H9 (cell line): ENCODE measurements at regions not wholly inside any gene's neighbourhood (a gene's known extent, or its start where the extent isn't known, plus 50 kb on each side); places are given as distances from the start of the nearest gene placed in this dataset.
A peak's percentile ranks its signal among the peaks of the same experiment; 100 is the strongest.

Experiments
- DNase-seq: peaks from one replicate; pipeline ENCODE4 v3.0.0-alpha.2; 2017
- H2AFZ ChIP-seq: one replicate; pipeline ENCODE4 v1.6.1; 2013; ENCODE audit warnings: mild to moderate bottlenecking, low read length, control low read depth, moderate library complexity
- H2AK5ac ChIP-seq: 2 replicates; pipeline ENCODE4 v1.6.1; 2013; ENCODE audit warnings: low read length, control low read depth, mixed read lengths; ENCODE audit not compliant: insufficient read length
- H2BK120ac ChIP-seq: one replicate; pipeline ENCODE4 v1.6.1; 2013; ENCODE audit warnings: low read depth, mild to moderate bottlenecking, low read length, control low read depth, inconsistent platforms; ENCODE audit not compliant: poor library complexity, severe bottlenecking
- H2BK12ac ChIP-seq: 2 replicates; pipeline ENCODE4 v1.6.1; 2013; ENCODE audit warnings: low read length, control low read depth, mixed read lengths, low read depth; ENCODE audit not compliant: insufficient read length
- H2BK15ac ChIP-seq: 2 replicates; pipeline ENCODE4 v1.6.1; 2013; ENCODE audit warnings: low read depth, low read length, control low read depth
- H2BK20ac ChIP-seq: one replicate; pipeline ENCODE4 v1.6.1; 2013; ENCODE audit warnings: low read depth, mild to moderate bottlenecking, low read length, control low read depth, inconsistent platforms; ENCODE audit not compliant: poor library complexity, severe bottlenecking
- H2BK5ac ChIP-seq: 2 replicates; pipeline ENCODE4 v1.6.1; 2013; ENCODE audit warnings: low read length, control low read depth, mixed read lengths; ENCODE audit not compliant: insufficient read length
- H3K14ac ChIP-seq: 2 replicates; pipeline ENCODE4 v1.6.1; 2013; ENCODE audit warnings: low read length, control low read depth; ENCODE audit not compliant: insufficient read depth
- H3K18ac ChIP-seq: 2 replicates; pipeline ENCODE4 v1.6.1; 2013; ENCODE audit warnings: low read depth, mild to moderate bottlenecking, mixed read lengths, low read length, control low read depth; ENCODE audit not compliant: insufficient read length
- H3K23ac ChIP-seq: 2 replicates; pipeline ENCODE4 v1.6.1; 2013; ENCODE audit warnings: low read length, control low read depth, mixed read lengths, low read depth; ENCODE audit not compliant: insufficient read length
- H3K23me2 ChIP-seq: 2 replicates; pipeline ENCODE4 v1.6.1; 2013; ENCODE audit warnings: low read depth, mild to moderate bottlenecking, mixed read lengths, low read length, control low read depth; ENCODE audit not compliant: insufficient read length, poor library complexity, severe bottlenecking
- H3K27ac ChIP-seq: 2 replicates; pipeline ENCODE4 v1.5.1; 2013; ENCODE audit warnings: low read length, control low read depth, mixed read lengths, low read depth; ENCODE audit not compliant: insufficient read length
- H3K27me3 ChIP-seq: 2 replicates; pipeline ENCODE4 v1.6.1; 2013; ENCODE audit warnings: low read length, control low read depth, inconsistent platforms; ENCODE audit not compliant: insufficient read depth
- H3K4ac ChIP-seq: 2 replicates; pipeline ENCODE4 v1.6.1; 2013; ENCODE audit warnings: low read depth, mild to moderate bottlenecking, control low read depth, inconsistent platforms, low read length, moderate library complexity
- H3K4me1 ChIP-seq: 2 replicates; pipeline ENCODE4 v1.6.1; 2013; ENCODE audit warnings: low read length, control low read depth, inconsistent platforms; ENCODE audit not compliant: insufficient read depth
- H3K4me2 ChIP-seq: 2 replicates; pipeline ENCODE4 v1.6.1; 2013; ENCODE audit warnings: low read length, control low read depth, mixed read lengths; ENCODE audit not compliant: insufficient read length, insufficient read depth
- H3K56ac ChIP-seq: 2 replicates; pipeline ENCODE4 v1.6.1; 2013; ENCODE audit warnings: low read depth, mild to moderate bottlenecking, mixed read lengths, low read length, control low read depth; ENCODE audit not compliant: insufficient read length
- H3K79me1 ChIP-seq: 2 replicates; pipeline ENCODE4 v1.6.1; 2013; ENCODE audit warnings: low read depth, mild to moderate bottlenecking, moderate library complexity, low read length, control low read depth, inconsistent platforms; ENCODE audit not compliant: insufficient read depth, poor library complexity, severe bottlenecking
- H3K79me2 ChIP-seq: 2 replicates; pipeline ENCODE4 v1.6.1; 2013; ENCODE audit warnings: low read length, control low read depth, inconsistent platforms; ENCODE audit not compliant: insufficient read depth
- H3K9ac ChIP-seq: 2 replicates; pipeline ENCODE4 v1.6.1; 2013; ENCODE audit warnings: low read length, control low read depth, mixed read lengths; ENCODE audit not compliant: insufficient read length; ENCODE audit errors: extremely low read depth
- H3K9me3 ChIP-seq: one replicate; pipeline ENCODE4 v1.6.1; 2013; ENCODE audit warnings: low read depth, low read length, inconsistent platforms; ENCODE audit not compliant: control insufficient read depth
- H3T11ph ChIP-seq: one replicate; pipeline ENCODE4 v1.6.1; 2013; ENCODE audit warnings: mild to moderate bottlenecking, low read length, control low read depth, inconsistent platforms
- H4K20me1 ChIP-seq: one replicate; pipeline ENCODE4 v1.6.1; 2013; ENCODE audit not compliant: control insufficient read depth, insufficient read length, insufficient read depth
- H4K5ac ChIP-seq: 2 replicates; pipeline ENCODE4 v1.6.1; 2013; ENCODE audit warnings: low read depth, mild to moderate bottlenecking, mixed read lengths, low read length, control low read depth; ENCODE audit not compliant: insufficient read length
- H4K8ac ChIP-seq: replicated peaks from 2 replicates; pipeline ENCODE4 v1.6.1; 2013; ENCODE audit warnings: low read length, control low read depth, mixed read lengths, low read depth; ENCODE audit not compliant: insufficient read length
- H4K91ac ChIP-seq: 2 replicates; pipeline ENCODE4 v1.6.1; 2013; ENCODE audit warnings: low read depth, mild to moderate bottlenecking, moderate library complexity, mixed read lengths, low read length, control low read depth; ENCODE audit not compliant: insufficient read length
- H3K27ac Mint-ChIP-seq, 3 experiments: 2 replicates in 2 of 3; 3 replicates in 1 of 3; pipeline ENCODE4 v1.8.0; 2020 to 2021; ENCODE audit warnings: mixed read lengths in 3 of 3, mild to moderate bottlenecking in 1 of 3, moderate library complexity in 1 of 3
- H3K27me3 Mint-ChIP-seq: 2 replicates; pipeline ENCODE4 v1.8.0; 2021; ENCODE audit warnings: low read depth, mild to moderate bottlenecking, moderate library complexity, mixed read lengths
- H3K36me3 Mint-ChIP-seq, 3 experiments: 2 replicates in 2 of 3; 3 replicates in 1 of 3; pipeline ENCODE4 v1.8.0; 2020 to 2021; ENCODE audit warnings: low read depth in 3 of 3, mixed read lengths in 3 of 3; ENCODE audit not compliant: insufficient read depth in 1 of 3
- H3K4me1 Mint-ChIP-seq, 2 experiments: 2 replicates each; pipeline ENCODE4 v1.8.0; 2020; ENCODE audit warnings: mixed read lengths in 2 of 2
- H3K4me3 Mint-ChIP-seq, 2 experiments: 2 replicates in 1 of 2; 3 replicates in 1 of 2; pipeline ENCODE4 v1.8.0; 2020 to 2021; ENCODE audit warnings: mild to moderate bottlenecking in 2 of 2, mixed read lengths in 2 of 2, moderate library complexity in 1 of 2
- H3K9me3 Mint-ChIP-seq, 2 experiments: 2 replicates in 1 of 2; 3 replicates in 1 of 2; pipeline ENCODE4 v1.8.0; 2020; ENCODE audit warnings: mild to moderate bottlenecking in 2 of 2, mixed read lengths in 2 of 2, moderate library complexity in 1 of 2
- WGBS: extraction: QIAGEN DNeasy Blood & Tissue Kit; methylation state at CpG from one replicate; pipeline ENCODE4 v1.1.7; 2013; ENCODE audit warnings: missing lambda C conversion rate, low lambda C conversion rate, mixed read lengths; ENCODE audit not compliant: insufficient read length; ENCODE audit errors: extremely low coverage; 5-methylcytosine and 5-hydroxymethylcytosine counted together
- TF ChIP-seq, protein P1 (sequence below): fragments of 200-600 bp; sonication (generic); conservative IDR thresholded peaks from 3 replicates; pipeline ENCODE4 v1.8.0; 2021; ENCODE audit warnings: antibody characterized with exemption, mild to moderate bottlenecking

- Histone ChIP-seq H4K8ac (no peak overlapping the region), H3K79me2 (no peaks in the 10 kb centered on the region), H3K18ac (no peak overlapping the region), H2AK5ac (no peak overlapping the region), H2BK5ac (no peak overlapping the region), H2BK12ac (no peak overlapping the region), H3K4me1 (no peaks in the 10 kb centered on the region), H3K4ac (no peak overlapping the region), H2BK15ac (no peak overlapping the region), H3K4me2 (no peak overlapping the region), H2BK120ac (no peak overlapping the region), H3T11ph (no peak overlapping the region), H3K27ac (no peak overlapping the region), H3K56ac (no peak overlapping the region), H3K27me3 (no peaks in the 10 kb centered on the region), H2AFZ (no peak overlapping the region), H3K9ac (no peak overlapping the region), H4K91ac (no peak overlapping the region), H3K14ac (no peak overlapping the region), H4K20me1 (no peaks in the 10 kb centered on the region), H2BK20ac (no peak overlapping the region), H3K79me1 (no peaks in the 10 kb centered on the region), H3K23me2 (no peaks in the 10 kb centered on the region), H3K23ac (no peak overlapping the region), H3K9me3 (no peaks in the 10 kb centered on the region), H4K5ac (no peak overlapping the region)
- Mint-ChIP-seq H3K36me3 (peaks cover 20 to 40% (median 34%) of the 10 kb centered on the region in 3 experiments), H3K27me3 (no peaks in the 10 kb centered on the region), H3K4me1 (no peaks in the 10 kb centered on the region), H3K9me3 (no peaks in the 10 kb centered on the region), H3K27ac (peak overlapping the region in 1 of 3 experiments; percentile 23; a peak in 1 of 7 replicates), H3K4me3 (no peak overlapping the region)
- DNase-seq, result no peak
- no CpG with 5 or more reads among the region's 11 CpGs for WGBS
- TF ChIP-seq, protein P1, sequence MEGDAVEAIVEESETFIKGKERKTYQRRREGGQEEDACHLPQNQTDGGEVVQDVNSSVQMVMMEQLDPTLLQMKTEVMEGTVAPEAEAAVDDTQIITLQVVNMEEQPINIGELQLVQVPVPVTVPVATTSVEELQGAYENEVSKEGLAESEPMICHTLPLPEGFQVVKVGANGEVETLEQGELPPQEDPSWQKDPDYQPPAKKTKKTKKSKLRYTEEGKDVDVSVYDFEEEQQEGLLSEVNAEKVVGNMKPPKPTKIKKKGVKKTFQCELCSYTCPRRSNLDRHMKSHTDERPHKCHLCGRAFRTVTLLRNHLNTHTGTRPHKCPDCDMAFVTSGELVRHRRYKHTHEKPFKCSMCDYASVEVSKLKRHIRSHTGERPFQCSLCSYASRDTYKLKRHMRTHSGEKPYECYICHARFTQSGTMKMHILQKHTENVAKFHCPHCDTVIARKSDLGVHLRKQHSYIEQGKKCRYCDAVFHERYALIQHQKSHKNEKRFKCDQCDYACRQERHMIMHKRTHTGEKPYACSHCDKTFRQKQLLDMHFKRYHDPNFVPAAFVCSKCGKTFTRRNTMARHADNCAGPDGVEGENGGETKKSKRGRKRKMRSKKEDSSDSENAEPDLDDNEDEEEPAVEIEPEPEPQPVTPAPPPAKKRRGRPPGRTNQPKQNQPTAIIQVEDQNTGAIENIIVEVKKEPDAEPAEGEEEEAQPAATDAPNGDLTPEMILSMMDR, result no peak
Observed at GRCh38 chr11:71091506-71092265, 160.7 kb downstream of the SHANK2 start.
